Retina (tissue), 1 donor: ENCODE measurements at regions not wholly inside any gene's neighbourhood (a gene's known extent, or its start where the extent isn't known, plus 50 kb on each side); places are given as distances from the start of the nearest gene placed in this dataset.
"Not testable (repeated sequence)": the region's sequence is repeated elsewhere in the genome, so short reads cannot be mapped to it uniquely, and the experiment has no call there.

Experiments
- DNase-seq: peaks from one replicate; pipeline ENCODE4 v3.0.0-alpha.2; 2016

- no peak for DNase-seq
These were observed 61.5 kb downstream of the RPUSD4 start for GRCh38 chr11:126149759-126150625.

GRCh38 chr11:126148317-126148716, 63.1 kb downstream of the RPUSD4 start:
- DNase-seq, result no peak

GRCh38 chr11:126147208-126148111, 64.0 kb downstream of the RPUSD4 start:
- DNase-seq, result peak; percentile 58

- peak; percentile 90 for DNase-seq
These were observed 64.8 kb downstream of the RPUSD4 start for GRCh38 chr11:126146454-126147192.

GRCh38 chr11:126145954-126146353, 65.5 kb downstream of the RPUSD4 start:
- DNase-seq, result no peak

- not testable (repeated sequence) for DNase-seq
These were observed 68.0 kb downstream of the RPUSD4 start for GRCh38 chr11:126143491-126143890.

- no peak for DNase-seq
These were observed 70.5 kb downstream of the RPUSD4 start for GRCh38 chr11:126140926-126141280.

GRCh38 chr11:126140201-126140925, 71.1 kb downstream of the RPUSD4 start:
- no peak for DNase-seq

GRCh38 chr11:126139111-126140091, 72.0 kb downstream of the RPUSD4 start:
- no peak for DNase-seq

GRCh38 chr11:126138636-126139035, 72.8 kb downstream of the RPUSD4 start:
- DNase-seq, result no peak

- no peak for DNase-seq
These were observed 74.3 kb downstream of the RPUSD4 start for GRCh38 chr11:126137136-126137535.

GRCh38 chr11:126136507-126136906, 73.8 kb upstream of the CDON start:
- no peak for DNase-seq

GRCh38 chr11:126135235-126136176, 72.8 kb upstream of the CDON start:
- DNase-seq, result no peak

GRCh38 chr11:126134461-126135155, 71.9 kb upstream of the CDON start:
- no peak for DNase-seq

- DNase-seq, result peak; percentile 64
These were observed 71.2 kb upstream of the CDON start for GRCh38 chr11:126133901-126134300.

- DNase-seq, result no peak
These were observed 69.7 kb upstream of the CDON start for GRCh38 chr11:126132319-126132718.

- not testable (repeated sequence) for DNase-seq
These were observed 68.1 kb upstream of the CDON start for GRCh38 chr11:126130781-126131180.

GRCh38 chr11:126129727-126130671, 67.3 kb upstream of the CDON start:
- peak; percentile 11 for DNase-seq
